Ishikawa (cell line): ENCODE measurements at regions not wholly inside any gene's neighbourhood (a gene's known extent, or its start where the extent isn't known, plus 50 kb on each side); places are given as distances from the start of the nearest gene placed in this dataset.

ENCODE experiments used
- CEBPB ChIP-seq: IDR thresholded peaks from 2 replicates; pipeline ENCODE4 v1.6.1; 2012
- CREB1 ChIP-seq: IDR thresholded peaks from 2 replicates; pipeline ENCODE4 v1.6.1; 2012; ENCODE audit warnings: low read depth
- EGR1 ChIP-seq: IDR thresholded peaks from 2 replicates; pipeline ENCODE4 v1.6.1; 2012
- EP300 ChIP-seq: IDR thresholded peaks from 2 replicates; pipeline ENCODE4 v1.6.1; 2012; ENCODE audit warnings: borderline replicate concordance
- FOXM1 ChIP-seq: IDR thresholded peaks from 2 replicates; pipeline ENCODE4 v1.6.1; 2012; ENCODE audit warnings: low read depth, borderline replicate concordance
- MAX ChIP-seq: IDR thresholded peaks from 2 replicates; pipeline ENCODE4 v1.6.1; 2012
- NFIC ChIP-seq: IDR thresholded peaks from 2 replicates; pipeline ENCODE4 v1.6.1; 2012
- RAD21 ChIP-seq: IDR thresholded peaks from 2 replicates; pipeline ENCODE4 v1.6.1; 2012; ENCODE audit warnings: low read depth
- REST ChIP-seq: IDR thresholded peaks from 2 replicates; pipeline ENCODE4 v1.6.1; 2012; ENCODE audit warnings: low read depth, mild to moderate bottlenecking
- TAF1 ChIP-seq: IDR thresholded peaks from 2 replicates; pipeline ENCODE4 v1.6.1; 2012; ENCODE audit warnings: low read depth, mild to moderate bottlenecking
- TCF12 ChIP-seq: IDR thresholded peaks from 2 replicates; pipeline ENCODE4 v1.6.1; 2012; ENCODE audit warnings: low read depth
- TEAD4 ChIP-seq: IDR thresholded peaks from 2 replicates; pipeline ENCODE4 v1.6.1; 2012
- USF1 ChIP-seq: IDR thresholded peaks from 2 replicates; pipeline ENCODE4 v1.6.1; 2012
- YY1 ChIP-seq: IDR thresholded peaks from 2 replicates; pipeline ENCODE4 v1.6.1; 2012; ENCODE audit warnings: low read depth
- ZBTB7A ChIP-seq: IDR thresholded peaks from 2 replicates; pipeline ENCODE4 v1.6.1; 2012; ENCODE audit warnings: low read depth

- TF ChIP-seq CEBPB: no peak
These were observed 116.8 kb upstream of the GRAMD1B start for GRCh38 chr11:123313262-123313661.

- TF ChIP-seq TEAD4 (no peak), MAX (no peak), CREB1 (no peak)
These were observed 113.0 kb upstream of the CLMP start for GRCh38 chr11:123308077-123308476.

- no peak for TF ChIP-seq CEBPB
- no peak for TF ChIP-seq CREB1
- TF ChIP-seq FOXM1: no peak
- TF ChIP-seq NFIC: no peak
- TF ChIP-seq EGR1: no peak
- TF ChIP-seq TEAD4: no peak
- no peak for TF ChIP-seq USF1
- TF ChIP-seq MAX: no peak
- TF ChIP-seq TAF1: no peak
- no peak for TF ChIP-seq ZBTB7A
These were observed 112.2 kb upstream of the CLMP start for GRCh38 chr11:123307276-123307675.

- no peak for TF ChIP-seq REST
- TF ChIP-seq TCF12: no peak
- no peak for TF ChIP-seq RAD21
- no peak for TF ChIP-seq EP300
- no peak for TF ChIP-seq NFIC
- TF ChIP-seq TAF1: no peak
- no peak for TF ChIP-seq USF1
- TF ChIP-seq MAX: no peak
- TF ChIP-seq FOXM1: no peak
- no peak for TF ChIP-seq YY1
- TF ChIP-seq CEBPB: no peak
- no peak for TF ChIP-seq EGR1
- TF ChIP-seq TEAD4: no peak
- no peak for TF ChIP-seq ZBTB7A
- TF ChIP-seq CREB1: no peak
These were observed 111.5 kb upstream of the CLMP start for GRCh38 chr11:123306531-123306930.

- TF ChIP-seq EGR1: no peak
- TF ChIP-seq USF1: no peak
- no peak for TF ChIP-seq TAF1
- TF ChIP-seq RAD21: no peak
- TF ChIP-seq TCF12: no peak
- TF ChIP-seq NFIC: no peak
- no peak for TF ChIP-seq YY1
- TF ChIP-seq EP300: no peak
These were observed 110.7 kb upstream of the CLMP start for GRCh38 chr11:123305601-123306375.

- TF ChIP-seq CREB1: no peak
- no peak for TF ChIP-seq EP300
- TF ChIP-seq NFIC: no peak
- no peak for TF ChIP-seq CEBPB
- TF ChIP-seq TAF1: no peak
- TF ChIP-seq TEAD4: no peak
- TF ChIP-seq YY1: no peak
- TF ChIP-seq FOXM1: no peak
- no peak for TF ChIP-seq ZBTB7A
- TF ChIP-seq RAD21: no peak
- no peak for TF ChIP-seq REST
- no peak for TF ChIP-seq EGR1
- TF ChIP-seq TCF12: no peak
- TF ChIP-seq USF1: no peak
- no peak for TF ChIP-seq MAX
These were observed 109.9 kb upstream of the CLMP start for GRCh38 chr11:123304828-123305466.
